Keratinocyte (primary cell): ENCODE measurements at regions not wholly inside any gene's neighbourhood (a gene's known extent, or its start where the extent isn't known, plus 50 kb on each side); places are given as distances from the start of the nearest gene placed in this dataset.
"Not testable (repeated sequence)": the region's sequence is repeated elsewhere in the genome, so short reads cannot be mapped to it uniquely, and the experiment has no call there.

ENCODE experiments used
- DNase-seq: peaks from one replicate; pipeline ENCODE4 v3.0.0-alpha.2; 2011; ENCODE audit warnings: low read depth, missing footprints, low spot score
- FAIRE-seq: peaks from 2 replicates; lab custom pipeline; 2011; peaks lifted over from hg19 to GRCh38; lab: Jason Lieb, UNC
- H2AFZ ChIP-seq: 2 replicates; pipeline ENCODE4 v1.6.0; 2012; ENCODE audit warnings: low read length, control low read depth, inconsistent platforms; ENCODE audit not compliant: control insufficient read depth
- H3K27ac ChIP-seq: 2 replicates; pipeline ENCODE4 v1.5.1; 2011; ENCODE audit warnings: low read length; ENCODE audit not compliant: control insufficient read depth, insufficient read depth
- H3K27me3 ChIP-seq: 3 replicates; pipeline ENCODE4 v1.6.0; 2011; ENCODE audit warnings: low read length; ENCODE audit not compliant: control insufficient read depth, insufficient read depth; ENCODE audit errors: extremely low read depth
- H3K36me3 ChIP-seq, 2 experiments: 2 replicates in 1 of 2; 3 replicates in 1 of 2; pipeline ENCODE4 v1.5.1; 2011; ENCODE audit warnings: low read length in 2 of 2, mild to moderate bottlenecking in 1 of 2; ENCODE audit not compliant: control insufficient read depth in 2 of 2, insufficient read depth in 2 of 2; ENCODE audit errors: extremely low read depth in 1 of 2
- H3K4me1 ChIP-seq: 3 replicates; pipeline ENCODE4 v1.5.1; 2011; ENCODE audit warnings: low read length; ENCODE audit not compliant: control insufficient read depth, insufficient read depth; ENCODE audit errors: extremely low read depth
- H3K4me2 ChIP-seq: 3 replicates; pipeline ENCODE4 v1.6.0; 2011; ENCODE audit warnings: low read depth, low read length; ENCODE audit not compliant: control insufficient read depth, insufficient read depth; ENCODE audit errors: extremely low read depth
- H3K4me3 ChIP-seq, 3 experiments: fragments of 200-600 bp in 1 of 3; sonication (generic) in 1 of 3; 2 replicates in 2 of 3; 3 replicates in 1 of 3; pipeline ENCODE4 v1.5.1; 2011 to 2016; ENCODE audit warnings: low read length in 3 of 3, mild to moderate bottlenecking in 3 of 3, control low read depth in 2 of 3, inconsistent platforms in 1 of 3, low read depth in 1 of 3, mixed read lengths in 1 of 3, mixed run types in 1 of 3, moderate library complexity in 1 of 3; ENCODE audit not compliant: control insufficient read depth in 2 of 3, insufficient read depth in 2 of 3; ENCODE audit errors: extremely low read depth in 1 of 3
- H3K79me2 ChIP-seq: 2 replicates; pipeline ENCODE4 v1.6.0; 2012; ENCODE audit warnings: low read length; ENCODE audit not compliant: control insufficient read depth, insufficient read depth
- H3K9ac ChIP-seq: 3 replicates; pipeline ENCODE4 v1.6.0; 2011; ENCODE audit warnings: low read length; ENCODE audit not compliant: control insufficient read depth, insufficient read depth; ENCODE audit errors: extremely low read depth
- H3K9me1 ChIP-seq: 3 replicates; pipeline ENCODE4 v1.6.0; 2011; ENCODE audit warnings: low read length; ENCODE audit not compliant: control insufficient read depth, insufficient read depth; ENCODE audit errors: extremely low read depth
- H3K9me3 ChIP-seq: 2 replicates; pipeline ENCODE4 v1.5.1; 2012; ENCODE audit warnings: low read depth, low read length; ENCODE audit not compliant: control insufficient read depth
- H4K20me1 ChIP-seq: 3 replicates; pipeline ENCODE4 v1.6.0; 2011; ENCODE audit warnings: low read length; ENCODE audit not compliant: control insufficient read depth, insufficient read depth; ENCODE audit errors: extremely low read depth
- EZH2 ChIP-seq: IDR thresholded peaks from one replicate; pipeline ENCODE4 v1.6.1; 2012; ENCODE audit warnings: inconsistent platforms, mild to moderate bottlenecking, low read length, moderate library complexity
- dilution Hi-C: fragments of 300-500 bp; cut with MboI; formaldehyde crosslinking; loops from one replicate; pipeline ENCODE4 v1.7.0; 2020; ENCODE audit warnings: low sequenced_read_pairs; ENCODE audit not compliant: extremely low pct_ligation_motif_present
- TF ChIP-seq, protein P1 (sequence below), 3 experiments: IDR thresholded peaks in 1 of 3; conservative IDR thresholded peaks in 1 of 3; optimal IDR thresholded peaks in 1 of 3; 2 replicates in 2 of 3; 3 replicates in 1 of 3; pipeline versions ENCODE3 to v1.5.1; 2011; ENCODE audit warnings: low read length in 3 of 3, mild to moderate bottlenecking in 3 of 3, moderate library complexity in 2 of 3, control low read depth in 1 of 3, inconsistent platforms in 1 of 3; ENCODE audit not compliant: insufficient read depth in 2 of 3; ENCODE audit errors: extremely low read depth in 1 of 3

DNA sequence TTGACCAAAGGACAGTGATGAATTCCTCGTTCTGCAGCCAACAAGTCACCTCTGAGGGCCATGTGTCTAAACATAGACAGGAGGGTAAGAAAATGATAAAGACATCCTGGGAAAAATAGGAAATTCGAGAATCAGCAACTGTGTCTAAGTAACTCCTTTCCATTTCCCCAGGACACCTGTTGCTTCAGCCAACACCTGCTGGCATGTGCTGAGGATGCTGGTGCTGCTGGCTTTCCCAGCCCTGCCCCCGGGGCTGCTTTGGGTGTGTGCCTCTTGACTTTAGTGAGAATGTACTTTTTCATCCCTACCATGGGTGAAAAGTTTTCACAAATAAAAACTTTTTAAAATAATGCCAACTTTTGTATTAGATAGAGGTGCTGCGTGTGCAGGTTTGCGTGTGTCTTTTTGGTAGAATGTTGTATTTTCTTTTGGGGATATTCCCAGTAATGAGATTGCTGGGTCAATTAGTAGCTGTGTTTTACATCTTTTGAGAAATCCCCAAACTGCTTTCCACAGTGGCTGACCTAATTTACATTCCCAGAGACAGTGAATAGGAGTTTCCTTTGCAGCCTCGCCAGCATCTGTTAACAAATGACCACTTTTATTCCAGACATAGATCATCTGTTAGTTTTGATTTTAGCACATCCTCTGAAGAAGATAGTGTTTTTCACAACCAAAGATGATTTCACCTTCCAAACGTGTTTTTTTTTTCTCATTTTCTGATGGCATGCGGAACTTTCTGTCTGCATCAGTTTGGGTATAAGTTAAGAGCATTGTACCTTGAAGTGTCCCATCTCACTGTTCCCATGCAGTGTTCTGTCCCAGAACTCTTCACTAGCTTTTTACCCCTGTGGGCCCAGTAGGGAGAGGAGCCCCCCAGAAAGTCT, 104.2 kb upstream of the ACBD5 start:
- DNase-seq (no peak), FAIRE-seq (no peak)
- H3K4me1 ChIP-seq = no peaks in the 10 kb centered on the region
- no peak overlapping the region for H3K9ac ChIP-seq
- H3K4me2 ChIP-seq = no peak overlapping the region
- H3K36me3 ChIP-seq = no peaks in the 10 kb centered on the region
- H3K27ac ChIP-seq = no peak overlapping the region
- TF ChIP-seq, protein P1, sequence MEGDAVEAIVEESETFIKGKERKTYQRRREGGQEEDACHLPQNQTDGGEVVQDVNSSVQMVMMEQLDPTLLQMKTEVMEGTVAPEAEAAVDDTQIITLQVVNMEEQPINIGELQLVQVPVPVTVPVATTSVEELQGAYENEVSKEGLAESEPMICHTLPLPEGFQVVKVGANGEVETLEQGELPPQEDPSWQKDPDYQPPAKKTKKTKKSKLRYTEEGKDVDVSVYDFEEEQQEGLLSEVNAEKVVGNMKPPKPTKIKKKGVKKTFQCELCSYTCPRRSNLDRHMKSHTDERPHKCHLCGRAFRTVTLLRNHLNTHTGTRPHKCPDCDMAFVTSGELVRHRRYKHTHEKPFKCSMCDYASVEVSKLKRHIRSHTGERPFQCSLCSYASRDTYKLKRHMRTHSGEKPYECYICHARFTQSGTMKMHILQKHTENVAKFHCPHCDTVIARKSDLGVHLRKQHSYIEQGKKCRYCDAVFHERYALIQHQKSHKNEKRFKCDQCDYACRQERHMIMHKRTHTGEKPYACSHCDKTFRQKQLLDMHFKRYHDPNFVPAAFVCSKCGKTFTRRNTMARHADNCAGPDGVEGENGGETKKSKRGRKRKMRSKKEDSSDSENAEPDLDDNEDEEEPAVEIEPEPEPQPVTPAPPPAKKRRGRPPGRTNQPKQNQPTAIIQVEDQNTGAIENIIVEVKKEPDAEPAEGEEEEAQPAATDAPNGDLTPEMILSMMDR (optimal IDR thresholded peaks at IDR 0.05 in 1 of 3, IDR thresholded peaks at IDR 0.05 in 1 of 3, conservative IDR thresholded peaks at IDR 0.05 in 1 of 3; ENCODE audit: extremely low read depth in 1 of 3, insufficient read depth in 2 of 3, low read length in 3 of 3) = no peak
- TF ChIP-seq EZH2 = no peak
- no peaks in the 10 kb centered on the region for H3K9me3 ChIP-seq
- no peak overlapping the region for H3K4me3 ChIP-seq
- H3K79me2 ChIP-seq = no peaks in the 10 kb centered on the region
- no peak overlapping the region for H2AFZ ChIP-seq
- dilution Hi-C loops = no loop called here
- no peaks in the 10 kb centered on the region for H4K20me1 ChIP-seq
- H3K9me1 ChIP-seq = no peaks in the 10 kb centered on the region
- H3K27me3 ChIP-seq = peaks cover 10% of the 10 kb centered on the region

DNA sequence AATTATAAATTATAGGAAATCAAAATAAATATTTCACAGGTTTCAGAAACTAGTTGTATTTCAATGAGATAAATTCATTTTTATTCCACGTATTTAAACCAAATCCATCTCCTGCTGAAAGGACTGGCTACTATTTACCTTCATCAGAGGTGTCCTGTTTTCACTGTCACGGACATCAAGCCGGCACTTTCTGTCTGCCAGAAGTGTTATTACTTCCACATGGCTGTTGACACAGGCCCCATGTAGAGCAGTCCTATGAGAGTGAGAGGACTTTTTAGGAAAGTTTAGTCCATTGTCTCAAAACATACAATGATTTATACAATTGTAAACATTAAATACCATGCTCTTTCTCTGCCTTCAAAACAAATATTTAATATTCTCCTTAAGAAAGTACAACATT, 100.4 kb upstream of the ACBD5 start:
- Histone ChIP-seq H3K4me1 (no peaks in the 10 kb centered on the region), H3K27ac (no peak overlapping the region), H3K36me3 (no peaks in the 10 kb centered on the region), H4K20me1 (no peaks in the 10 kb centered on the region), H3K9me3 (no peaks in the 10 kb centered on the region), H3K4me3 (no peak overlapping the region), H2AFZ (no peak overlapping the region), H3K9ac (no peak overlapping the region), H3K27me3 (peaks cover 7% of the 10 kb centered on the region), H3K79me2 (no peaks in the 10 kb centered on the region), H3K9me1 (no peaks in the 10 kb centered on the region), H3K4me2 (no peak overlapping the region)
- TF ChIP-seq, protein P1 (optimal IDR thresholded peaks at IDR 0.05 in 1 of 3, IDR thresholded peaks at IDR 0.05 in 1 of 3, conservative IDR thresholded peaks at IDR 0.05 in 1 of 3; ENCODE audit: extremely low read depth in 1 of 3, insufficient read depth in 2 of 3, low read length in 3 of 3) = no peak
- TF ChIP-seq EZH2 = no peak
- dilution Hi-C loops = no loop called here
- no peak for DNase-seq
- FAIRE-seq = no peak

DNA sequence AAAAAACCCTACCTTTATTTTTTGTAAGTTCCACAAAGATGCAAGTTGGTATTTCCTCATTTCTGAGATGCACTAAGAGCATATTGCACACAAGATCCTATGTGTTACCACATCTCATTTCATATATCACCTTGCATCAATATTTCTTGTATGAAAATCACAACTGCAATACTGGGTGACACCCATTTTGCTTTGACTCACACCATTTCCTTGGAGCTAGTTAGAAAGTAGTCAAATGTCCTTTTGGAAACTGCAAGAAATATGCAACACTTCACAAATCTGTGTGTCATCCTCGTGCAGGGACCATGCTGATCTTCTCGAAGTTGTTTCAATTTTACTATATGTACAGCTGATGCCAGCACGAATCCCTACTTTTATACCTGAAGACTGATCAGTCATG, 94.6 kb upstream of the ACBD5 start:
- H3K9me1 ChIP-seq, H3K79me2 ChIP-seq, H3K27ac ChIP-seq, FAIRE-seq, H3K9ac ChIP-seq, H3K36me3 ChIP-seq, DNase-seq, H4K20me1 ChIP-seq, H3K4me3 ChIP-seq, H3K4me1 ChIP-seq, H3K4me2 ChIP-seq, H3K9me3 ChIP-seq, H3K27me3 ChIP-seq, H2AFZ ChIP-seq, dilution Hi-C loops: not testable (repeated sequence)
